Stimulated activated CD8-positive, alpha-beta memory T cell treated with anti-CD3 and anti-CD28 coated beads, Interleukin-2, amount 100 ng/mL, for 48 hours (primary cell): ENCODE measurements at regions not wholly inside any gene's neighbourhood (a gene's known extent, or its start where the extent isn't known, plus 50 kb on each side); places are given as distances from the start of the nearest gene placed in this dataset.

Source experiments
- DNase-seq, 2 donors: peaks; one replicate each; pipeline ENCODE4 v3.0.0-alpha.2; 2020; ENCODE audit warnings: low read depth in 2 of 2

GRCh38 chr2:123258877-123259539 lies 766.1 kb upstream of the CNTNAP5 start:
- DNase-seq, result no peak

- DNase-seq, result no peak
Measured at GRCh38 chr2:123262856-123263255, 762.2 kb upstream of the CNTNAP5 start.

GRCh38 chr2:123283431-123283830 lies 741.7 kb upstream of the CNTNAP5 start:
- no peak for DNase-seq

GRCh38 chr2:123303731-123304130 lies 721.4 kb upstream of the CNTNAP5 start:
- no peak for DNase-seq
